ENCODE measurements at regions not wholly inside any gene's neighbourhood (a gene's known extent, or its start where the extent isn't known, plus 50 kb on each side); places are given as distances from the start of the nearest gene placed in this dataset.

GRCh38 chr2:215826838-215827441 is 186.4 kb downstream of the MREG start:
- TF ChIP-seq, protein P1, sequence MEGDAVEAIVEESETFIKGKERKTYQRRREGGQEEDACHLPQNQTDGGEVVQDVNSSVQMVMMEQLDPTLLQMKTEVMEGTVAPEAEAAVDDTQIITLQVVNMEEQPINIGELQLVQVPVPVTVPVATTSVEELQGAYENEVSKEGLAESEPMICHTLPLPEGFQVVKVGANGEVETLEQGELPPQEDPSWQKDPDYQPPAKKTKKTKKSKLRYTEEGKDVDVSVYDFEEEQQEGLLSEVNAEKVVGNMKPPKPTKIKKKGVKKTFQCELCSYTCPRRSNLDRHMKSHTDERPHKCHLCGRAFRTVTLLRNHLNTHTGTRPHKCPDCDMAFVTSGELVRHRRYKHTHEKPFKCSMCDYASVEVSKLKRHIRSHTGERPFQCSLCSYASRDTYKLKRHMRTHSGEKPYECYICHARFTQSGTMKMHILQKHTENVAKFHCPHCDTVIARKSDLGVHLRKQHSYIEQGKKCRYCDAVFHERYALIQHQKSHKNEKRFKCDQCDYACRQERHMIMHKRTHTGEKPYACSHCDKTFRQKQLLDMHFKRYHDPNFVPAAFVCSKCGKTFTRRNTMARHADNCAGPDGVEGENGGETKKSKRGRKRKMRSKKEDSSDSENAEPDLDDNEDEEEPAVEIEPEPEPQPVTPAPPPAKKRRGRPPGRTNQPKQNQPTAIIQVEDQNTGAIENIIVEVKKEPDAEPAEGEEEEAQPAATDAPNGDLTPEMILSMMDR (IDR thresholded peaks at IDR 0.05) = no peak
- TF ChIP-seq POLR2A (IDR thresholded peaks at IDR 0.05) = no peak
